Transverse colon (tissue), 4 donors: ENCODE measurements at regions not wholly inside any gene's neighbourhood (a gene's known extent, or its start where the extent isn't known, plus 50 kb on each side); places are given as distances from the start of the nearest gene placed in this dataset.

Source experiments
- DNase-seq: peaks from one replicate; pipeline ENCODE4 v3.0.0-alpha.2; 2019
- H3K27ac ChIP-seq, 4 donors: fragments of 200-600 bp; sonication (generic); 2 replicates each; pipeline ENCODE4 v1.5.1; 2016 to 2018; ENCODE audit warnings: inconsistent platforms in 4 of 4
- H3K27me3 ChIP-seq: fragments of 200-600 bp; sonication (generic); 2 replicates; pipeline ENCODE4 v1.5.1; 2017; ENCODE audit warnings: inconsistent platforms
- H3K36me3 ChIP-seq, 4 donors: fragments of 200-600 bp; sonication (generic); 2 replicates each; pipeline ENCODE4 v1.5.1; 2017 to 2019; ENCODE audit warnings: inconsistent platforms in 4 of 4
- H3K4me1 ChIP-seq, 4 donors: fragments of 200-600 bp; sonication (generic); 2 replicates each; pipeline ENCODE4 v1.5.1; 2017 to 2020; ENCODE audit warnings: inconsistent platforms in 4 of 4
- H3K4me3 ChIP-seq, 4 donors: fragments of 200-600 bp; sonication (generic); 1 replicate in 1 of 4; 2 replicates in 3 of 4; pipeline versions ENCODE4 v1.5.1 to v1.6.1; 2017 to 2019; ENCODE audit warnings: inconsistent platforms in 4 of 4
- H3K9me3 ChIP-seq, 2 donors: fragments of 200-600 bp; sonication (generic); 2 replicates each; pipeline ENCODE4 v1.5.1; 2017 to 2019; ENCODE audit warnings: inconsistent platforms in 2 of 2
- CTCF ChIP-seq, 5 experiments: fragments of 200-600 bp in 3 of 5; fragments of 450-650 bp in 2 of 5; sonication (generic) in 3 of 5; IDR thresholded peaks; 1 replicate in 2 of 5; 2 replicates in 3 of 5; pipeline ENCODE4 v1.5.1; 2016 to 2017; ENCODE audit warnings: antibody characterized with exemption in 5 of 5, inconsistent platforms in 3 of 5, mild to moderate bottlenecking in 2 of 5, moderate library complexity in 1 of 5
- EP300 ChIP-seq: sonication (generic); formaldehyde crosslinking; IDR thresholded peaks from one replicate; pipeline ENCODE4 v1.6.1; 2017; ENCODE audit warnings: antibody characterized with exemption, low read depth
- POLR2A ChIP-seq: fragments of 450-650 bp; IDR thresholded peaks from one replicate; pipeline ENCODE4 v1.6.1; 2016; ENCODE audit warnings: antibody characterized with exemption, mild to moderate bottlenecking, moderate library complexity
- POLR2AphosphoS5 ChIP-seq, 3 donors: sonication (generic); formaldehyde crosslinking; IDR thresholded peaks; one replicate each; pipeline ENCODE4 v1.6.1; 2016; ENCODE audit warnings: antibody characterized with exemption in 3 of 3
- WGBS, 2 donors: methylation state at CpG; one replicate each; pipeline ENCODE4 v1.1.5; 2018; ENCODE audit warnings: low coverage in 1 of 2; 5-methylcytosine and 5-hydroxymethylcytosine counted together
- in situ Hi-C, 4 donors: fragments of 200-750 bp; cut with MboI; loops; one replicate each; pipeline versions ENCODE4 v1.15.0 to v1.15.1; 2017; ENCODE audit warnings: low sequenced_read_pairs in 3 of 4, low pct_ligation_motif_present in 1 of 4, low pct_unique_long_range_greater_than_20kb in 1 of 4
- intact Hi-C: fragments of 100-400 bp; cut with DNase I; formaldehyde crosslinking; loops from one replicate; pipeline ENCODE4 v1.15.1; 2023; ENCODE audit warnings: low total_unique reads

- Histone ChIP-seq H3K4me1 (no peaks in the 10 kb centered on the region), H3K36me3 (no peaks in the 10 kb centered on the region), H3K27me3 (no peaks in the 10 kb centered on the region), H3K9me3 (no peaks in the 10 kb centered on the region), H3K4me3 (no peak overlapping the region), H3K27ac (no peak overlapping the region)
- TF ChIP-seq POLR2A = no peak
- no peak for TF ChIP-seq POLR2AphosphoS5 (IDR thresholded peaks at IDR 0.05)
- TF ChIP-seq EP300 = no peak
- no peak for TF ChIP-seq CTCF (IDR thresholded peaks at IDR 0.05)
- in situ Hi-C loops = no loop called here
- no peak for DNase-seq
- WGBS, 2 donors = 86% methylated on average over 5 of the region's 5 CpGs; no CpG with 5 or more reads in 1 of the 2 donors
- intact Hi-C loops = no loop called here
These were observed 364.9 kb downstream of the IRS1 start for GRCh38 chr2:226434702-226435101.

GRCh38 chr2:226431288-226431948 lies 368.2 kb downstream of the IRS1 start:
- no peaks in the 10 kb centered on the region for H3K4me1 ChIP-seq
- H3K27me3 ChIP-seq = no peaks in the 10 kb centered on the region
- no peak overlapping the region for H3K27ac ChIP-seq
- intact Hi-C loops (no loop called here), in situ Hi-C loops (no loop called here)
- no peaks in the 10 kb centered on the region for H3K9me3 ChIP-seq
- H3K4me3 ChIP-seq = no peak overlapping the region
- TF ChIP-seq POLR2AphosphoS5 (IDR thresholded peaks at IDR 0.05) (no peak), CTCF (IDR thresholded peaks at IDR 0.05) (no peak), POLR2A (no peak), EP300 (no peak)
- DNase-seq = no peak
- 54 to 58% methylated on average over 2 of the region's 2 CpGs for WGBS, 2 donors
- H3K36me3 ChIP-seq = no peaks in the 10 kb centered on the region

- Histone ChIP-seq H3K27ac (no peak overlapping the region), H3K4me1 (no peaks in the 10 kb centered on the region), H3K4me3 (no peak overlapping the region), H3K27me3 (no peaks in the 10 kb centered on the region), H3K9me3 (no peaks in the 10 kb centered on the region), H3K36me3 (no peaks in the 10 kb centered on the region)
- in situ Hi-C loops = no loop called here
- TF ChIP-seq POLR2AphosphoS5 (IDR thresholded peaks at IDR 0.05) (no peak), POLR2A (no peak), CTCF (IDR thresholded peaks at IDR 0.05) (no peak), EP300 (no peak)
- 83 to 90% methylated on average over 2 of the region's 2 CpGs for WGBS, 2 donors
- intact Hi-C loops = no loop called here
- DNase-seq = no peak
These were observed 370.1 kb downstream of the IRS1 start for GRCh38 chr2:226429476-226429875.

- no peak overlapping the region for H3K27ac ChIP-seq
- no peaks in the 10 kb centered on the region for H3K27me3 ChIP-seq
- intact Hi-C loops = no loop called here
These were observed 371.9 kb downstream of the IRS1 start for GRCh38 chr2:226427538-226428307.

More at GRCh38 chr2:226427538-226428307, 371.9 kb downstream of the IRS1 start:
- no peak for DNase-seq
- Histone ChIP-seq H3K4me1 (peaks cover 0 to 6% (median 0%) of the 10 kb centered on the region in 4 donors), H3K4me3 (no peak overlapping the region), H3K36me3 (no peaks in the 10 kb centered on the region), H3K9me3 (no peaks in the 10 kb centered on the region)
- 92% methylated on average over 7 of the region's 7 CpGs; no CpG with 5 or more reads in 1 of the 2 donors for WGBS, 2 donors
- in situ Hi-C loops = no loop called here
- TF ChIP-seq POLR2A (no peak), POLR2AphosphoS5 (IDR thresholded peaks at IDR 0.05) (no peak), EP300 (no peak), CTCF (IDR thresholded peaks at IDR 0.05) (no peak)
